SU-DHL-6 (cell line): ENCODE measurements at regions not wholly inside any gene's neighbourhood (a gene's known extent, or its start where the extent isn't known, plus 50 kb on each side); places are given as distances from the start of the nearest gene placed in this dataset.

Source experiments
- CTCF ChIP-seq: fragments of 200-600 bp; sonication (generic); IDR thresholded peaks from one replicate; pipeline ENCODE4 v1.5.1; 2017; ENCODE audit warnings: antibody characterized with exemption, mild to moderate bottlenecking, low read length, moderate library complexity; ENCODE audit not compliant: insufficient read depth, poor library complexity, severe bottlenecking
- EZH2phosphoT487 ChIP-seq: fragments of 200-600 bp; sonication (generic), shearing (Covaris generic); conservative IDR thresholded peaks from 2 replicates; pipeline ENCODE4 v1.6.1; 2018; ENCODE audit warnings: mild to moderate bottlenecking, antibody characterized with exemption, low read length, moderate library complexity, mixed read lengths

GRCh38 chr1:198007687-198008607 lies 90.8 kb downstream of the LHX9 start:
- no peak for TF ChIP-seq CTCF
- TF ChIP-seq EZH2phosphoT487 = no peak
